NT2/D1 (cell line): ENCODE measurements at regions not wholly inside any gene's neighbourhood (a gene's known extent, or its start where the extent isn't known, plus 50 kb on each side); places are given as distances from the start of the nearest gene placed in this dataset.

Source experiments
- DNase-seq: peaks from one replicate; pipeline ENCODE4 v3.0.0-alpha.2; 2011; ENCODE audit warnings: low read depth, low spot score
- H3K27me3 ChIP-seq: 2 replicates; pipeline ENCODE4 v1.6.0; 2011; ENCODE audit warnings: mild to moderate bottlenecking; ENCODE audit not compliant: insufficient read length, insufficient read depth
- H3K36me3 ChIP-seq: 2 replicates; pipeline ENCODE4 v1.6.1; 2011; ENCODE audit warnings: mild to moderate bottlenecking, low read length, mixed read lengths; ENCODE audit not compliant: insufficient read depth, insufficient read length
- H3K4me1 ChIP-seq: 2 replicates; pipeline ENCODE4 v1.5.1; 2011; ENCODE audit not compliant: insufficient read depth, insufficient read length
- H3K4me3 ChIP-seq: 2 replicates; pipeline ENCODE4 v1.5.1; 2011; ENCODE audit warnings: low read depth; ENCODE audit not compliant: insufficient read length
- H3K9ac ChIP-seq: 2 replicates; pipeline ENCODE4 v1.6.0; 2011; ENCODE audit warnings: low read depth; ENCODE audit not compliant: insufficient read length
- H3K9me3 ChIP-seq: 2 replicates; pipeline ENCODE4 v1.5.1; 2011; ENCODE audit warnings: mild to moderate bottlenecking, low read length; ENCODE audit not compliant: insufficient read depth
- SUZ12 ChIP-seq: IDR thresholded peaks from 2 replicates; pipeline ENCODE4 v1.6.1; 2011; ENCODE audit not compliant: insufficient read length, insufficient read depth; ENCODE audit errors: extremely low read depth
- YY1 ChIP-seq: IDR thresholded peaks from 2 replicates; pipeline ENCODE4 v1.6.1; 2011; ENCODE audit not compliant: insufficient read length, insufficient read depth
- ZNF274 ChIP-seq: IDR thresholded peaks from 2 replicates; pipeline ENCODE4 v1.6.1; 2011; ENCODE audit warnings: mild to moderate bottlenecking, low read depth, low read length

GRCh38 chr21:41018431-41018830 lies 149.5 kb upstream of the BACE2 start:
- Histone ChIP-seq H3K9me3 (no peaks in the 10 kb centered on the region), H3K4me1 (no peaks in the 10 kb centered on the region), H3K4me3 (no peak overlapping the region), H3K9ac (no peak overlapping the region), H3K36me3 (no peaks in the 10 kb centered on the region), H3K27me3 (no peaks in the 10 kb centered on the region)
- DNase-seq: no peak
- TF ChIP-seq SUZ12: no peak
- TF ChIP-seq ZNF274: no peak

GRCh38 chr21:41023936-41024335 lies 144.0 kb upstream of the BACE2 start:
- TF ChIP-seq SUZ12 (no peak), YY1 (no peak), ZNF274 (no peak)
- Histone ChIP-seq H3K9me3 (peaks cover 15% of the 10 kb centered on the region; the same call in 1 of the 2 replicates), H3K36me3 (no peaks in the 10 kb centered on the region), H3K9ac (no peak overlapping the region), H3K4me3 (no peak overlapping the region), H3K27me3 (no peaks in the 10 kb centered on the region), H3K4me1 (no peaks in the 10 kb centered on the region)
- DNase-seq: no peak

GRCh38 chr21:41024341-41024740 lies 143.6 kb upstream of the BACE2 start:
- Histone ChIP-seq H3K36me3 (no peaks in the 10 kb centered on the region), H3K4me3 (no peak overlapping the region), H3K27me3 (no peaks in the 10 kb centered on the region), H3K9me3 (peaks cover 15% of the 10 kb centered on the region; the same call in 1 of the 2 replicates), H3K9ac (no peak overlapping the region), H3K4me1 (no peaks in the 10 kb centered on the region)
- TF ChIP-seq SUZ12 (no peak), YY1 (no peak), ZNF274 (no peak)
- no peak for DNase-seq

- no peak overlapping the region for H3K4me3 ChIP-seq
- DNase-seq: no peak
These were observed 143.2 kb upstream of the BACE2 start for GRCh38 chr21:41024746-41025254.

GRCh38 chr21:41029571-41029970 lies 138.4 kb upstream of the BACE2 start:
- DNase-seq: no peak
- no peaks in the 10 kb centered on the region for H3K27me3 ChIP-seq
- TF ChIP-seq SUZ12 (no peak), YY1 (no peak), ZNF274 (no peak)

More at GRCh38 chr21:41024746-41025254, 143.2 kb upstream of the BACE2 start:
- no peaks in the 10 kb centered on the region for H3K36me3 ChIP-seq
- H3K9ac ChIP-seq: no peak overlapping the region
- H3K9me3 ChIP-seq: peaks cover 15% of the 10 kb centered on the region; the same call in 1 of the 2 replicates
- H3K27me3 ChIP-seq: no peaks in the 10 kb centered on the region
- TF ChIP-seq ZNF274: no peak
- no peak for TF ChIP-seq SUZ12
- TF ChIP-seq YY1: no peak
- H3K4me1 ChIP-seq: no peaks in the 10 kb centered on the region

GRCh38 chr21:41031701-41032220 lies 136.2 kb upstream of the BACE2 start:
- no peak for TF ChIP-seq SUZ12
- no peak for TF ChIP-seq ZNF274
- no peak for TF ChIP-seq YY1
- Histone ChIP-seq H3K36me3 (no peaks in the 10 kb centered on the region), H3K27me3 (no peaks in the 10 kb centered on the region), H3K4me3 (no peak overlapping the region), H3K9me3 (0 out of 2 replicates have a peak, but pooled peaks cover 5% of the 10 kb centered on the region), H3K9ac (no peak overlapping the region), H3K4me1 (no peaks in the 10 kb centered on the region)
- DNase-seq: no peak

More at GRCh38 chr21:41029571-41029970, 138.4 kb upstream of the BACE2 start:
- Histone ChIP-seq H3K9ac (no peak overlapping the region), H3K4me3 (no peak overlapping the region), H3K36me3 (no peaks in the 10 kb centered on the region), H3K9me3 (peaks cover 15% of the 10 kb centered on the region; the same call in 1 of the 2 replicates), H3K4me1 (no peaks in the 10 kb centered on the region)

- H3K9me3 ChIP-seq: no peaks in the 10 kb centered on the region
- TF ChIP-seq YY1: no peak
- no peak for TF ChIP-seq SUZ12
- no peak for TF ChIP-seq ZNF274
- no peaks in the 10 kb centered on the region for H3K4me1 ChIP-seq
- DNase-seq: no peak
- H3K9ac ChIP-seq: no peak overlapping the region
- H3K27me3 ChIP-seq: no peaks in the 10 kb centered on the region
- H3K36me3 ChIP-seq: no peaks in the 10 kb centered on the region
- no peak overlapping the region for H3K4me3 ChIP-seq
These were observed 135.4 kb upstream of the BACE2 start for GRCh38 chr21:41032541-41032940.
